MM.1S (cell line): ENCODE measurements at regions not wholly inside any gene's neighbourhood (a gene's known extent, or its start where the extent isn't known, plus 50 kb on each side); places are given as distances from the start of the nearest gene placed in this dataset.

Experiments used
- DNase-seq: peaks from one replicate; pipeline ENCODE4 v3.0.0-alpha.2; 2015
- H2AFZ ChIP-seq: fragments of 300-600 bp; sonication (generic); 2 replicates; pipeline ENCODE4 v1.6.0; 2016; ENCODE audit warnings: antibody characterized with exemption, low read length
- H3F3A ChIP-seq: fragments of 300-600 bp; sonication (generic); 2 replicates; pipeline ENCODE4 v1.6.1; 2016; ENCODE audit warnings: mild to moderate bottlenecking, antibody characterized with exemption, low read length, moderate library complexity, mixed read lengths; ENCODE audit not compliant: insufficient read depth
- H3K27ac ChIP-seq: fragments of 300-600 bp; sonication (generic); 2 replicates; pipeline ENCODE4 v1.5.1; 2016; ENCODE audit warnings: mild to moderate bottlenecking, low read length
- H3K27me3 ChIP-seq: fragments of 300-600 bp; sonication (generic); replicated peaks from 2 replicates; pipeline ENCODE4 v1.6.0; 2016; ENCODE audit warnings: low read length; ENCODE audit not compliant: insufficient read depth
- H3K36me3 ChIP-seq: fragments of 300-600 bp; sonication (generic); replicated peaks from 2 replicates; pipeline ENCODE4 v1.6.1; 2016; ENCODE audit warnings: mild to moderate bottlenecking, low read length, mixed read lengths; ENCODE audit not compliant: insufficient read depth
- H3K4me1 ChIP-seq: fragments of 300-600 bp; sonication (generic); 2 replicates; pipeline ENCODE4 v1.6.1; 2016; ENCODE audit warnings: low read length, mixed read lengths
- H3K4me2 ChIP-seq: fragments of 300-600 bp; sonication (generic); 2 replicates; pipeline ENCODE4 v1.6.0; 2016; ENCODE audit warnings: low read depth, low read length
- H3K4me3 ChIP-seq: fragments of 300-600 bp; sonication (generic); 2 replicates; pipeline ENCODE4 v1.5.1; 2016; ENCODE audit warnings: low read length, mixed read lengths
- H3K79me2 ChIP-seq: fragments of 300-600 bp; sonication (generic); 2 replicates; pipeline ENCODE4 v1.6.1; 2016; ENCODE audit warnings: mixed run types, low read length, mixed read lengths
- H3K9ac ChIP-seq: fragments of 300-600 bp; sonication (generic); 2 replicates; pipeline ENCODE4 v1.6.1; 2016; ENCODE audit warnings: low read length, mixed read lengths
- H3K9me2 ChIP-seq: fragments of 300-600 bp; sonication (generic); replicated peaks from 2 replicates; pipeline ENCODE4 v1.6.1; 2016; ENCODE audit warnings: mild to moderate bottlenecking, low read length, mixed read lengths; ENCODE audit not compliant: insufficient read depth
- H3K9me3 ChIP-seq: fragments of 300-600 bp; sonication (generic); replicated peaks from 2 replicates; pipeline ENCODE4 v1.6.1; 2016; ENCODE audit warnings: mild to moderate bottlenecking, low read length, mixed read lengths; ENCODE audit not compliant: insufficient read depth
- H4K20me1 ChIP-seq: fragments of 300-600 bp; sonication (generic); 2 replicates; pipeline ENCODE4 v1.6.1; 2016; ENCODE audit warnings: mild to moderate bottlenecking, low read length, moderate library complexity, mixed read lengths; ENCODE audit not compliant: insufficient read depth
- EZH2 ChIP-seq: fragments of 300-600 bp; sonication (generic); optimal IDR thresholded peaks from 2 replicates; pipeline ENCODE3; 2017; ENCODE audit warnings: low read depth, mild to moderate bottlenecking, antibody characterized with exemption, low read length, mixed read lengths
- EZH2phosphoT487 ChIP-seq: fragments of 300-600 bp; sonication (generic); IDR thresholded peaks from 2 replicates; pipeline ENCODE4 v1.6.1; 2018; ENCODE audit warnings: antibody characterized with exemption, low read length
- TF ChIP-seq, protein P1 (sequence below): fragments of 300-600 bp; sonication (generic); IDR thresholded peaks from 2 replicates; pipeline ENCODE4 v1.5.1; 2016; ENCODE audit warnings: antibody characterized with exemption, low read length, mixed read lengths

DNA sequence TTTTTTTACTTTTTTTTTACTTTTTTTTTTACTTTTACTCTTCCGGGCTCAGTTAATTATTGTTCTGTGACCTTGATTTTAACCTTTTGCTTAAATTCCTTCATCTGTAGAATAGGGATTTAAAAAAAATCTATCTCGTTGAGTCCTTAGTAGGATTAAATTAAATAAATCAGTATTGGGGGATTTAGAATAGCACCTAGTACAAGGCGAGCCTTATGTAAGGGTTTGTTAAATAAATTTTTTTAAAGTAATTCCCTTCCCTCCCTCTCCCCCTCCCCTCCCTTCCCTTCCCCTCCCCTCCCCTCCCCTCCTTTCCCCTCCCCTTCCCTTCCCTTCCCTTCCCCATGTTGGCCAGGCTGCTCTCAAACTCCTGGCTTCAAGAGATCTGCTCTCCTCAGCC, 287.2 kb upstream of the KCNH8 start:
- DNase-seq: no peak
- no peak overlapping the region for H3K27ac ChIP-seq

DNA sequence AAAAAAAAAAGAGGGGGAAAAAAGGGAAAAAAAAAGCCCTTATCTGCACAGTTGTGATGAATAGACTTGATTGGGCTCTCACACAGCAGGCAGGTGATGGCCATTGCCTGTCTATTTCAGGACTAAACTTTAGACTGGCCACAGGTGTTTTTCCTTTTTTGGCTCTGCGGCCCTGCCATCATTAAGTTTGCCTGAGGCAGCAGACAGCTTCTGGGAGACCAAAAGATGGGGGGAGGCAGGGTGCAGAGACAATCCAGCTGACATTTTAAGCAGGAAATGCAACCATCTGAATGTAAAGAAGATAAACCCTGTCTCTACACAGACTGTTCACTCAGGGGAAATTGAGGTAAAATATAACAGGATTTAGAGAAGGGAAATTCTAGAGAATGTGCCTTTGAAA, 295.0 kb upstream of the KCNH8 start:
- no peak for TF ChIP-seq EZH2phosphoT487
- TF ChIP-seq, protein P1, sequence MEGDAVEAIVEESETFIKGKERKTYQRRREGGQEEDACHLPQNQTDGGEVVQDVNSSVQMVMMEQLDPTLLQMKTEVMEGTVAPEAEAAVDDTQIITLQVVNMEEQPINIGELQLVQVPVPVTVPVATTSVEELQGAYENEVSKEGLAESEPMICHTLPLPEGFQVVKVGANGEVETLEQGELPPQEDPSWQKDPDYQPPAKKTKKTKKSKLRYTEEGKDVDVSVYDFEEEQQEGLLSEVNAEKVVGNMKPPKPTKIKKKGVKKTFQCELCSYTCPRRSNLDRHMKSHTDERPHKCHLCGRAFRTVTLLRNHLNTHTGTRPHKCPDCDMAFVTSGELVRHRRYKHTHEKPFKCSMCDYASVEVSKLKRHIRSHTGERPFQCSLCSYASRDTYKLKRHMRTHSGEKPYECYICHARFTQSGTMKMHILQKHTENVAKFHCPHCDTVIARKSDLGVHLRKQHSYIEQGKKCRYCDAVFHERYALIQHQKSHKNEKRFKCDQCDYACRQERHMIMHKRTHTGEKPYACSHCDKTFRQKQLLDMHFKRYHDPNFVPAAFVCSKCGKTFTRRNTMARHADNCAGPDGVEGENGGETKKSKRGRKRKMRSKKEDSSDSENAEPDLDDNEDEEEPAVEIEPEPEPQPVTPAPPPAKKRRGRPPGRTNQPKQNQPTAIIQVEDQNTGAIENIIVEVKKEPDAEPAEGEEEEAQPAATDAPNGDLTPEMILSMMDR: no peak
- peak overlapping the region; percentile 50 for H3K4me2 ChIP-seq
- no peaks in the 10 kb centered on the region for H3K9me2 ChIP-seq
- H3F3A ChIP-seq: peaks cover 3% of the 10 kb centered on the region; the same call in 1 of the 2 replicates
- no peaks in the 10 kb centered on the region for H3K36me3 ChIP-seq
- H3K79me2 ChIP-seq: no peaks in the 10 kb centered on the region
- peak overlapping the region; percentile 18; the same call in 1 of the 2 replicates for H3K4me3 ChIP-seq
- H3K9ac ChIP-seq: no peak overlapping the region
- H3K9me3 ChIP-seq: no peaks in the 10 kb centered on the region
- H3K27ac ChIP-seq: peak overlapping the region; percentile 52; the same call in 1 of the 2 replicates
- H4K20me1 ChIP-seq: no peaks in the 10 kb centered on the region
- peak; percentile 86 for DNase-seq
- H3K27me3 ChIP-seq: no peaks in the 10 kb centered on the region
- peaks cover 21% of the 10 kb centered on the region for H3K4me1 ChIP-seq
- peak overlapping the region; percentile 47 for H2AFZ ChIP-seq

More for the DNA sequence above, 287.2 kb upstream of the KCNH8 start:
- no peak overlapping the region for H3K9ac ChIP-seq
- H3K9me3 ChIP-seq: no peaks in the 10 kb centered on the region
- no peaks in the 10 kb centered on the region for H3K4me1 ChIP-seq
- no peaks in the 10 kb centered on the region for H3K79me2 ChIP-seq
- H3K27me3 ChIP-seq: no peaks in the 10 kb centered on the region
- no peaks in the 10 kb centered on the region for H4K20me1 ChIP-seq
- H2AFZ ChIP-seq: no peak overlapping the region
- no peaks in the 10 kb centered on the region for H3F3A ChIP-seq
- no peak overlapping the region for H3K4me2 ChIP-seq
- H3K4me3 ChIP-seq: no peak overlapping the region
- TF ChIP-seq, protein P1: no peak
- TF ChIP-seq EZH2: no peak
- H3K9me2 ChIP-seq: no peaks in the 10 kb centered on the region
- H3K36me3 ChIP-seq: no peaks in the 10 kb centered on the region

DNA sequence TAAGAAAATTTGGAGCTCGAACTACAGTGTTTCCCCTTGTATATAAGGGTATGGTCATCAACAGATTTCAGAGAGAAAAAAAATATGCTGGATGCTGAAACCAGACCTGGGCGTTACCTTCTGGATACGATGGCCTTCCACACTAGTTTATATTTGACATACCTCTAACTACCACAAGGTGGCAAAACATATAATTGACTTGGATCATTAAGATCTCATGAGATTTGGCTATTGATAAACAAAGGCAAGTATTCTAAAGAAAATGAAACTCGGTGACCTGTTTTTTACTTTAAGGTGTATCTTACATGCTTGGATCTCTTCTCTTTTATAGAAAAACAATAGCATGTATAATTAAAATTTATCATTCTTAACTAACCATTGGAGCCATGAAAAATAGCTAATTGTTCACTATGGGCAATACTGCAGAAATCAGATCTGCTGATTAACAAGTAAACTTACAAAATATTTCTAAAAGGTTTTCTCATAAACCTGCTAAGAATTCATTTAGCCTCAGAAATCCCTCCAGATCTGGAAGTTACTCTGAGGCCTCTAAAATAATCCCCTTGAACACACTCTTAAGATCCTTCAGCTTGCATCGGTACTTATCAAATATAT, 300.6 kb upstream of the KCNH8 start:
- Histone ChIP-seq H3K9me2 (no peaks in the 10 kb centered on the region), H2AFZ (no peak overlapping the region), H3K27me3 (no peaks in the 10 kb centered on the region), H3K79me2 (no peaks in the 10 kb centered on the region), H3K9me3 (no peaks in the 10 kb centered on the region), H3K4me3 (no peak overlapping the region), H3K27ac (no peak overlapping the region), H3K4me1 (peaks cover 25% of the 10 kb centered on the region), H3F3A (peaks cover 12% of the 10 kb centered on the region), H3K4me2 (no peak overlapping the region), H3K36me3 (no peaks in the 10 kb centered on the region), H4K20me1 (no peaks in the 10 kb centered on the region), H3K9ac (no peak overlapping the region)
- DNase-seq: peak; percentile 43
- no peak for TF ChIP-seq EZH2
- TF ChIP-seq, protein P1: peak; percentile 57
